HG02642 (cell line): ENCODE measurements at regions not wholly inside any gene's neighbourhood (a gene's known extent, or its start where the extent isn't known, plus 50 kb on each side); places are given as distances from the start of the nearest gene placed in this dataset.

Experiments
- ATAC-seq: cut with Tn5 transposase; IDR thresholded peaks from one replicate; pipeline ENCODE4 v1.9.1; 2021; ENCODE audit warnings: mild to moderate bottlenecking; ENCODE audit not compliant: unreplicated experiment, poor library complexity

GRCh38 chr3:89624494-89624893 is 517.1 kb downstream of the EPHA3 start:
- ATAC-seq, result no peak

- ATAC-seq, result no peak
Measured at GRCh38 chr3:89625945-89626344, 518.5 kb downstream of the EPHA3 start.

DNA sequence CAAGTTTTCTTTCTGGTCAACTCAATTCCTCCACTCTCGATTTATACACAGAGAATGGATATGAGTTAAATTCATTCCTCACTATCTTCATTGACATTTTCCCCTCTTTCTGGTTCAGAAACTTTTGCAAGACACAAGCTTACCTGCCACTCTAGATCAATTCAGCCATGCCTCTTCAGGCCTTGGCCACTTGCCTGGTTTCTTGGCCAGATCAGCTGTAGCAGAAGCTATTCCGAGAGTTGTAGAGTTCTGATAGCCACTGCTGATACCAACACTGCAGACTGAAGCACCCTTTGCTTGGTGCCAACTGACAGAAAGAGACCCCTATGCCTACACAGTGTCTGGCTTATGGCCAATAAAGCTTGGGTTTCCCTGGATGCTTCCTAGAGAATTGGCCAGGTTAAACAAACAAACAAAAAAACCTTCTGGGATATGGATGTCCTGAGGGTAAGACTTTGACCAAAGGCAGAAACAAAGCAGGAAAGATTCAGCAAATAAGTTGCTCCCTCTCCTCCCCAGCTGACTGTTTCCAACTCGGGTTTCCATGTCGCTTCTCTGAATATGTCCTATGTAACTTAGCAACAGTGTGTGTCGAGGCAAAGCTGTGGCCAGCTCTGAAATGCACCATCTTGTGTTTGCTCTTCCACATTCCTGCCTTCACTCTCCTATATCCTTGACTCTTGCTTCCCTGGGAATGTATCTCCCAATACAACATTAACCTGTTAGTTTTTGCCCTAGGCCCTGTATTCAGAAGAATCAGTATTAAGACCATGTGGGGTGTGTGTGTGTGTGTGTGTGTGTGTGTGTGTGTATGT is 521.6 kb downstream of the EPHA3 start:
- no peak for ATAC-seq

GRCh38 chr3:89635137-89635536 is 527.7 kb downstream of the EPHA3 start:
- no peak for ATAC-seq

DNA sequence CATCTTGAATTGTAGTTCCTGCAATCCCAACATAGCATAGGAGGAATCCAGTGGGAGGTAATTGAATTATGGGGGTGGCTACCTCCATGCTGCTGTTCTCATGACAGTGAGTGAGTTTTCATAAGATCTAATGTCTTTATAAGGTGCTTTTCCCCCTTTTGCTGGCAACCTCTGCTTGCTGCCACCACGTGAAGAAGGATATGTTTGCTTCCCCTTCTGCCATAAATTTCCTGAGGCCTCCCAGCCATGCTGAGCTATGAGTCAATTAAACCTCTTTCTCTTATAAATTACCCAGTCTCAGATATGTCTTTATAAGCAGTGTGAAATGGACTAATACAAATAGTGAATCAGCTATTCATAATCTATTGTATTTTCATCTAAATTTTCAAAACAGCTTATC is 537.3 kb downstream of the EPHA3 start:
- no peak for ATAC-seq

DNA sequence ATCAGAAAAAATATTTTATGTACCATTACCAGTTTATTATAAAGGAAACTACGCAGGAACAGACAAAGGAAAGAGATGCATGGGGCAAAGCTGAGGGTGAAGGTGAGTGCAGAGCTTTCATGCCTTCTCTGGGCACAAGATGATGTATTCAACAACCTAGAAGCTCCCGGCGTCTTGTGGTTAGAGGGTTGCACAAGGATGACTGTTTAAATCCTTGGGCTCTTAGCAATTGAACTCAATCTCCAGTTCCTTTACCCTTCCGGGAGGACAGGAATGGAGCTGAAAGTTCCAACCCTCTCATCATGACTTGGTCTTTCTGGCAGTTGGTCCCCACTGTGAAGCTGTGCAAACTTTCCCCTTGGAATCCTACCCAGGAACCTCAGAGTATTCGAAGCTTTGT is 542.0 kb downstream of the EPHA3 start:
- ATAC-seq, result no peak

DNA sequence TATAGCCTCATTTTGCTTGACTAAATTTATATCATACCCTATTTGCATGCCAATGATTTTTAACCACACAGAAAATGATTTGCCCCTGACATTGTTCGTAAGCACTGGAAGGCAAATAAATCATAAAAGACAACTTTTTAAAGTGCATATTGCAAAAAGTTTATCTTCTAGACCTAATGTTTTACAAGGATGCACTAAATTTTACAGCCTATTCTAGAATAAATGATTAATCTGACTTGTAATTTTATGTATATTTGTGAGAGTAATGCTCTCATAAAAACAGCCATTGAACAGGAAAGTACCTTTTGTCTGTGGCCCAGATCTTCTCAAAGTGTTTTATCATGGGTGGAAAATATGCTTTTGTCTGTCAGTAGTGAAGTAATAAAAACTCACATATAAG is 546.6 kb downstream of the EPHA3 start:
- ATAC-seq, result no peak

GRCh38 chr3:89656388-89656787 is 549.0 kb downstream of the EPHA3 start:
- no peak for ATAC-seq

- no peak for ATAC-seq
Measured at GRCh38 chr3:89679686-89680085, 572.3 kb downstream of the EPHA3 start.

DNA sequence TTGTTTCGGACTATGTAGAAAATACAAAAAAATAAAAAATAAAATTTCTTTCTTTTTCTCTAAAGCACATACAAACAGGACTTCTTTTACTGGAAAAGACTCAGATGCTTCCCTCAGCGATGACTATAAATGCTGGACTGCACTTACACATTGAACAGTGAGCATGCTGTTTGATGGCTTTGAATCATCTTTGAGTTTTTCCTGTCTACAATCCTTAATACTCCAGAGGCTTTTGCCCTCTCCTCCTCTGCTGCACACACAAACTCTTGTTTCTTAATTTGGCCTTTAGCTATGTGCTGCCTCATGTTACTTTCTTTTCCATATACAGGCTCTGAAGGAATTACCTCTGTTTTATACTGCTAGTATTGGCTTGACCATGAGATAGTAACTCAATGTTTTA is 575.1 kb downstream of the EPHA3 start:
- no peak for ATAC-seq

DNA sequence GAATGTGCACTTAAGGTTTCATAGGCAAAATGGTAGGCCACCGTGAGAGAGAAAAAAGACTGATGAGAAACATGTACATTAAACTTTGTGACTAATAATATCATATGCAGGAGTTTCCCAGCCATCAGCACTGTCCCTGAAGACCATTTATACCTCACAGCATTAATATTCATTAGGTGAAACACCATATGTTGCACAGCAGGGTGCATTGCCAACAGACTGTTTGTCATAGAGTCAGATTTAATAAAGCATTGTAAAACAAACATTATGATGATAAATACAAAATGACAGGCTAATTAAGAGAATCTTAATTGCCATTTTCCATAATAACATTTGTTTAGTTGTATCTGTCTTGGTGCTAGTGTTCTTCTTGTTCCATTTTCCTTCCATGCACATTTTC is 578.3 kb downstream of the EPHA3 start:
- ATAC-seq, result no peak

DNA sequence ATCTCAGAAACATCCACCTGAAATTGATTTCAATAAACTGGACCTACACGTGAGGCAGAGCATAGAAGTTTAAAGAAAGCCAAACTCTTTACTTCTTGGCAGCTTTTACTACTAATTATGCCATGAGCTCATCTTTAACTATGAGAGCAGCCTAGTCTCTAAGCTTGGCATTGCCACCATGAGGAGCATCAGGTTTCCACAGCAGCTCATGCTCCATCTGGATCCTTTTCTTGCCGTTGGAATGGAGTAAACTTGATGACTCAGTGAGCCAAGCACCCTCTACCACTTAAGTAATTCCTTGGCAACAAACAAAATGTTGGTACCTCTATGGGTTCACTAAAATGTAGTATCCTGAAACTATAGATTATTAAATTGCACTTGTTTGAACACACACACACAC is 583.2 kb downstream of the EPHA3 start:
- ATAC-seq, result no peak

- no peak for ATAC-seq
Measured at GRCh38 chr3:89692601-89693000, 585.2 kb downstream of the EPHA3 start.

DNA sequence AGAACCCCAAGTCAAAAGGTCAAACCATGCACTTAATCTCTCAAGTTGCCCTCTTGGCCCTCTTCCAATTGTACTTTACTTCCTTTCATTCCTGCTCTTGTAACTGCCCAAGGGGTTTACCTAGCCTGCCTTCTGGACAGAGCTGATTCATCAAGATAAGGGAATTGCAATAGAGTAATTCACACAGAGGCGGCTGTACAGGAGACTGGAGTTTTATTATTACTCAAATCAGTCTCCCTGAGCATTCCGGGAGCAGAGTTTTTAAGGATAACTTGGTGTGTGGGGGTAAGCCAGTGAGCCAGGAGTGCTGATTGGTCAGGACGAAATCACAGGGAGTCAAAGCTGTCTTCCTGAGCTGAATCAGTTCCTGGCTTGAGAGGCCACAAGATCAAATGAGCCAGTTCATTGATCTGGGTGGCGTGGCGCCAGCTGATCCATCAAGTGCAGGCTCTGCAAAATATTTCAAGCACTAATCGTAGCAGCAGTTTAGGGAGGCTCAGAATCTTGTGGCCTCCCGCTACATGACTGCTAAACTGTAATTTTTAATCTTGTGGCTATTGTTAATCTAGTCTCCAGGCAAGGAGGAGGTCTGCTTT is 590.0 kb downstream of the EPHA3 start:
- no peak for ATAC-seq

- ATAC-seq, result no peak
Measured at GRCh38 chr3:89698208-89698830, 590.9 kb downstream of the EPHA3 start.

- no peak for ATAC-seq
Measured at GRCh38 chr3:89699229-89699628, 591.8 kb downstream of the EPHA3 start.

DNA sequence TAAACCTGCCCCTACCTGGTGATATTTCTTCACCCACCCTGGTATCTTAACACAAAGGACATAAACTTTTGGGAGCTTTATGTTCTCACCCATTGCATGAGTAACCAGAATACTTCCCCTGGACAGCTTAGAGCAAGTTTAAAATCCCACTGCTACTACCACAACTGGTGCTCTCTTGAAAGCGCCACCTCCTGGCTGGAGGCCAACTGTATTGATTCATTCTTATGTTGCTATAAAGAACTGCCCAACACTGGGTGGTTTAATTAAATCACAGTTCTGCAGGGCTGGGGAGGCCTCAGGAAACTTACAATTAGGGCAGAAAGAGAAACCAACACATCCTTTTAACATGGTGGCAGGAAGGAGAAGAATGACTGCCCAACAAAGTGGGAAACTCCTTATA is 592.4 kb downstream of the EPHA3 start:
- no peak for ATAC-seq

DNA sequence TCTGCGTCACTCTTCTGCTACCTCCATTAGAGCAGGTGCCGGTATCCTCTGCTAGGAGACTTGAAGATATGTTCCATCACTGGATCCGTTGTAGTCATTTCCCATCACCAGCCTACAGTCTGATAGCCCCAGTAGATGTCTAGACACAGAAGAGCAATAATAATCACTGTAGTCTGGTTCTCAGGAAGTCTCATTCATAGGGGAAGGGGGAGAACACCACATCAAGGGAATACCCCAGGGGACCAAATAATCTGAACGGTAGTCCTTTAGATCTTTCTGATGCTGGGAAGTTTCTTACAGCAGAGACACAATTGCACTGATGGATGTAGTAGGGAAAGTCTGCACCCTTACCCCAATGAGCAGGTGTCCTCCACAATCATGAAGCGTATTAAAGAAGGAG is 595.0 kb downstream of the EPHA3 start:
- ATAC-seq, result no peak

DNA sequence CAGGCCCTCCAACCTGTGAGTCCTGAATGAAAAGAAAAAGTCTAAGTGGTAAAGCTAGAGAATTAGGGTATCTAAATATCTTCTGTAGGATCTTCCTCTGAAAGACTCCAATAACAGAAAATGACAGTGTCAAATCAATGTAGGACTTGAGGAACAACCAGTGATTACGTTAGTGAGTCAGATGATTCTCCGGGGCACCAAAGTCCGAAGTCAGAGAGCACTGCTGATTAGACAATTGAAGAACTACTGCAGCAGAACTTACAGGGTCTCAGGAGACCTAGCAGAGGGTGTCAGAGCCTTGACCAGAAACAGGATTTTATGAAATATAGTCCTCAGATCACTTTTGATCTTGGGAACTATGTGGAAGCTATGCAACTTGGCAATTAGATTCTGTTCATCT is 605.8 kb downstream of the EPHA3 start:
- no peak for ATAC-seq

GRCh38 chr3:89714237-89714636 is 606.8 kb downstream of the EPHA3 start:
- no peak for ATAC-seq

- no peak for ATAC-seq
Measured at GRCh38 chr3:89740080-89740880, 632.9 kb downstream of the EPHA3 start.
